Testis (tissue), 2 donors: ENCODE measurements at regions not wholly inside any gene's neighbourhood (a gene's known extent, or its start where the extent isn't known, plus 50 kb on each side); places are given as distances from the start of the nearest gene placed in this dataset.

Experiments
- POLR2A ChIP-seq: fragments of 450-650 bp; IDR thresholded peaks from one replicate; pipeline ENCODE4 v1.6.1; 2017; ENCODE audit warnings: antibody characterized with exemption, mild to moderate bottlenecking, moderate library complexity
- TF ChIP-seq, protein P1 (sequence below), 3 experiments: fragments of 450-650 bp in 2 of 3; fragments of 200-600 bp in 1 of 3; sonication (generic) in 1 of 3; IDR thresholded peaks; one replicate each; pipeline ENCODE4 v1.5.1; 2016 to 2019; ENCODE audit warnings: antibody characterized with exemption in 3 of 3, mild to moderate bottlenecking in 2 of 3, moderate library complexity in 1 of 3

GRCh38 chr11:10996678-10997077 lies 138.8 kb upstream of the ZBED5 start:
- TF ChIP-seq POLR2A, result no peak
- TF ChIP-seq, protein P1, sequence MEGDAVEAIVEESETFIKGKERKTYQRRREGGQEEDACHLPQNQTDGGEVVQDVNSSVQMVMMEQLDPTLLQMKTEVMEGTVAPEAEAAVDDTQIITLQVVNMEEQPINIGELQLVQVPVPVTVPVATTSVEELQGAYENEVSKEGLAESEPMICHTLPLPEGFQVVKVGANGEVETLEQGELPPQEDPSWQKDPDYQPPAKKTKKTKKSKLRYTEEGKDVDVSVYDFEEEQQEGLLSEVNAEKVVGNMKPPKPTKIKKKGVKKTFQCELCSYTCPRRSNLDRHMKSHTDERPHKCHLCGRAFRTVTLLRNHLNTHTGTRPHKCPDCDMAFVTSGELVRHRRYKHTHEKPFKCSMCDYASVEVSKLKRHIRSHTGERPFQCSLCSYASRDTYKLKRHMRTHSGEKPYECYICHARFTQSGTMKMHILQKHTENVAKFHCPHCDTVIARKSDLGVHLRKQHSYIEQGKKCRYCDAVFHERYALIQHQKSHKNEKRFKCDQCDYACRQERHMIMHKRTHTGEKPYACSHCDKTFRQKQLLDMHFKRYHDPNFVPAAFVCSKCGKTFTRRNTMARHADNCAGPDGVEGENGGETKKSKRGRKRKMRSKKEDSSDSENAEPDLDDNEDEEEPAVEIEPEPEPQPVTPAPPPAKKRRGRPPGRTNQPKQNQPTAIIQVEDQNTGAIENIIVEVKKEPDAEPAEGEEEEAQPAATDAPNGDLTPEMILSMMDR (IDR thresholded peaks at IDR 0.05), result no peak
